B cell (primary cell): ENCODE measurements at regions not wholly inside any gene's neighbourhood (a gene's known extent, or its start where the extent isn't known, plus 50 kb on each side); places are given as distances from the start of the nearest gene placed in this dataset.

Experiments
- ATAC-seq: fragments of 200-7000 bp; cut with Tn5 transposase; one replicate; pipeline ENCODE4 v1.10.0; 2021; ENCODE audit warnings: low read depth, mild to moderate bottlenecking, moderate number of reproducible peaks, moderate library complexity
- CTCF ChIA-PET: fragments of 350-600 bp; sonication (Branson Sonifier 250); formaldehyde crosslinking; loops from one replicate; lab custom pipeline; 2021; ENCODE audit warnings: antibody characterized with exemption, inconsistent platforms; lab: Charles Lee
- POLR2A ChIA-PET: fragments of 350-600 bp; sonication (Branson Sonifier 250); formaldehyde crosslinking; loops from one replicate; lab custom pipeline; 2021; ENCODE audit warnings: antibody characterized with exemption; lab: Charles Lee
- DNase-seq: peaks from one replicate; pipeline ENCODE4 v3.0.0; 2013
- H2AFZ ChIP-seq: 2 replicates; pipeline ENCODE4 v1.6.1; 2012; ENCODE audit warnings: mild to moderate bottlenecking, low read depth, low read length; ENCODE audit not compliant: insufficient read depth, poor library complexity, severe bottlenecking
- H3K27ac ChIP-seq, 2 donors: 1 replicate in 1 of 2; 2 replicates in 1 of 2; pipeline ENCODE4 v1.5.1; 2012 to 2013; ENCODE audit warnings: low read length in 2 of 2, mild to moderate bottlenecking in 2 of 2, moderate library complexity in 1 of 2
- H3K27me3 ChIP-seq, 4 experiments: fragments of 200-600 bp in 1 of 4; sonication (generic) in 1 of 4; replicated peaks in 1 of 4; 1 replicate in 2 of 4; 2 replicates in 2 of 4; pipeline versions ENCODE4 v1.6.1 to v1.7.0; 2013 to 2016; ENCODE audit warnings: low read length in 3 of 4, mild to moderate bottlenecking in 2 of 4, mixed read lengths in 1 of 4, moderate library complexity in 1 of 4; ENCODE audit not compliant: insufficient read depth in 4 of 4, control insufficient read depth in 3 of 4; ENCODE audit errors: control extremely low read depth in 1 of 4
- H3K36me3 ChIP-seq, 2 experiments: replicated peaks in 1 of 2; 1 replicate in 1 of 2; 2 replicates in 1 of 2; pipeline versions ENCODE4 v1.6.1 to v1.7.1; 2013; ENCODE audit warnings: low read length in 1 of 2; ENCODE audit not compliant: insufficient read depth in 2 of 2, control insufficient read depth in 1 of 2; ENCODE audit errors: control extremely low read depth in 1 of 2, extremely low read depth in 1 of 2
- H3K4me1 ChIP-seq, 2 donors: fragments of 200-600 bp in 1 of 2; sonication (generic) in 1 of 2; 1 replicate in 1 of 2; 2 replicates in 1 of 2; pipeline versions ENCODE4 v1.5.1 to v1.6.1; 2013 to 2017; ENCODE audit warnings: low read length in 2 of 2; ENCODE audit not compliant: control insufficient read depth in 2 of 2, insufficient read depth in 2 of 2
- H3K4me2 ChIP-seq: replicated peaks from 2 replicates; pipeline ENCODE3; 2012; ENCODE audit warnings: mild to moderate bottlenecking, low read depth, low read length; ENCODE audit not compliant: poor library complexity, severe bottlenecking
- H3K4me3 ChIP-seq, 5 experiments: fragments of 200-600 bp in 1 of 5; sonication (generic) in 1 of 5; 1 replicate in 3 of 5; 2 replicates in 2 of 5; pipeline versions ENCODE4 v1.5.1 to v1.7.0; 2011 to 2016; ENCODE audit warnings: low read length in 4 of 5, mild to moderate bottlenecking in 4 of 5, low read depth in 2 of 5, control low read depth in 1 of 5, moderate library complexity in 1 of 5; ENCODE audit not compliant: insufficient read depth in 1 of 5; ENCODE audit errors: control extremely low read depth in 1 of 5, extremely low read depth in 1 of 5
- H3K79me2 ChIP-seq: fragments of 200-600 bp; sonication (generic); one replicate; pipeline ENCODE4 v1.6.0; 2016; ENCODE audit warnings: low read length; ENCODE audit not compliant: control insufficient read depth, insufficient read depth
- H3K9ac ChIP-seq: fragments of 200-600 bp; sonication (generic); 2 replicates; pipeline ENCODE4 v1.6.1; 2017; ENCODE audit warnings: mild to moderate bottlenecking, low read length, moderate library complexity
- H3K9me3 ChIP-seq, 3 donors: one replicate each; pipeline versions ENCODE4 v1.6.1 to v1.7.1; 2013; ENCODE audit warnings: low read length in 2 of 3; ENCODE audit not compliant: control insufficient read depth in 2 of 3, insufficient read depth in 1 of 3; ENCODE audit errors: control extremely low read depth in 1 of 3
- H4K20me1 ChIP-seq: 2 replicates; pipeline ENCODE4 v1.6.0; 2012; ENCODE audit warnings: mild to moderate bottlenecking, low read length; ENCODE audit not compliant: insufficient read depth, control insufficient read depth, poor library complexity, severe bottlenecking
- H3K27ac Mint-ChIP-seq: one replicate; pipeline ENCODE4 v1.8.0; 2021; ENCODE audit warnings: mixed read lengths
- H3K27me3 Mint-ChIP-seq: one replicate; pipeline ENCODE4 v1.8.0; 2021; ENCODE audit warnings: mixed read lengths
- H3K4me1 Mint-ChIP-seq: one replicate; pipeline ENCODE4 v1.8.0; 2021; ENCODE audit warnings: mixed read lengths
- H3K4me3 Mint-ChIP-seq: one replicate; pipeline ENCODE4 v1.8.0; 2021; ENCODE audit warnings: mixed read lengths
- H3K9me3 Mint-ChIP-seq: one replicate; pipeline ENCODE4 v1.8.0; 2022; ENCODE audit warnings: mixed read lengths; ENCODE audit not compliant: insufficient read depth
- EZH2 ChIP-seq: IDR thresholded peaks from 2 replicates; pipeline ENCODE4 v1.6.1; 2012; ENCODE audit warnings: borderline replicate concordance, low read depth, mild to moderate bottlenecking, moderate library complexity, low read length; ENCODE audit not compliant: insufficient read depth, poor library complexity, severe bottlenecking
- WGBS: methylation state at CpG from one replicate; pipeline ENCODE4 v1.1.5; 2013; ENCODE audit warnings: missing lambda C conversion rate; ENCODE audit not compliant: insufficient coverage; 5-methylcytosine and 5-hydroxymethylcytosine counted together
- intact Hi-C: fragments of 100-400 bp; cut with micrococcal nuclease; formaldehyde crosslinking; loops from one replicate; pipeline ENCODE4 v1.10.0; 2022
- TF ChIP-seq, protein P1 (sequence below): fragments of 200-600 bp; IDR thresholded peaks from one replicate; pipeline ENCODE4 v1.8.0; 2022; ENCODE audit warnings: antibody characterized with exemption, mild to moderate bottlenecking

GRCh38 chr9:3124001-3124400 lies 280.1 kb upstream of the PUM3 start:
- TF ChIP-seq, protein P1, sequence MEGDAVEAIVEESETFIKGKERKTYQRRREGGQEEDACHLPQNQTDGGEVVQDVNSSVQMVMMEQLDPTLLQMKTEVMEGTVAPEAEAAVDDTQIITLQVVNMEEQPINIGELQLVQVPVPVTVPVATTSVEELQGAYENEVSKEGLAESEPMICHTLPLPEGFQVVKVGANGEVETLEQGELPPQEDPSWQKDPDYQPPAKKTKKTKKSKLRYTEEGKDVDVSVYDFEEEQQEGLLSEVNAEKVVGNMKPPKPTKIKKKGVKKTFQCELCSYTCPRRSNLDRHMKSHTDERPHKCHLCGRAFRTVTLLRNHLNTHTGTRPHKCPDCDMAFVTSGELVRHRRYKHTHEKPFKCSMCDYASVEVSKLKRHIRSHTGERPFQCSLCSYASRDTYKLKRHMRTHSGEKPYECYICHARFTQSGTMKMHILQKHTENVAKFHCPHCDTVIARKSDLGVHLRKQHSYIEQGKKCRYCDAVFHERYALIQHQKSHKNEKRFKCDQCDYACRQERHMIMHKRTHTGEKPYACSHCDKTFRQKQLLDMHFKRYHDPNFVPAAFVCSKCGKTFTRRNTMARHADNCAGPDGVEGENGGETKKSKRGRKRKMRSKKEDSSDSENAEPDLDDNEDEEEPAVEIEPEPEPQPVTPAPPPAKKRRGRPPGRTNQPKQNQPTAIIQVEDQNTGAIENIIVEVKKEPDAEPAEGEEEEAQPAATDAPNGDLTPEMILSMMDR: no peak
- no peak for TF ChIP-seq EZH2
- no peak overlapping the region for H2AFZ ChIP-seq
- H3K4me3 Mint-ChIP-seq: no peak overlapping the region

GRCh38 chr9:3118081-3118480 lies 274.2 kb upstream of the PUM3 start:
- Mint-ChIP-seq H3K4me3 (no peak overlapping the region), H3K4me1 (no peaks in the 10 kb centered on the region), H3K9me3 (peaks cover 6% of the 10 kb centered on the region), H3K27ac (no peak overlapping the region), H3K27me3 (no peaks in the 10 kb centered on the region)
- H4K20me1 ChIP-seq: no peaks in the 10 kb centered on the region
- H3K27ac ChIP-seq: no peak overlapping the region
- ChIA-PET POLR2A (no interaction called here), CTCF (no interaction called here)
- TF ChIP-seq, protein P1: no peak
- no peak for TF ChIP-seq EZH2
- no peaks in the 10 kb centered on the region for H3K36me3 ChIP-seq
- no peaks in the 10 kb centered on the region for H3K9me3 ChIP-seq
- intact Hi-C loops: no loop called here
- H3K27me3 ChIP-seq: no peaks in the 10 kb centered on the region
- H3K9ac ChIP-seq: no peak overlapping the region
- no peak for DNase-seq
- no peak for ATAC-seq
- no peaks in the 10 kb centered on the region for H3K79me2 ChIP-seq
- H3K4me1 ChIP-seq: no peaks in the 10 kb centered on the region
- no peak overlapping the region for H3K4me2 ChIP-seq
- no peak overlapping the region for H3K4me3 ChIP-seq
- no peak overlapping the region for H2AFZ ChIP-seq

More at GRCh38 chr9:3124001-3124400, 280.1 kb upstream of the PUM3 start:
- ChIA-PET POLR2A (no interaction called here), CTCF (no interaction called here)
- ATAC-seq: no peak
- Histone ChIP-seq H3K4me2 (no peak overlapping the region), H4K20me1 (no peaks in the 10 kb centered on the region), H3K9me3 (no peaks in the 10 kb centered on the region), H3K79me2 (no peaks in the 10 kb centered on the region), H3K27me3 (no peaks in the 10 kb centered on the region), H3K36me3 (no peaks in the 10 kb centered on the region), H3K27ac (no peak overlapping the region), H3K4me1 (no peaks in the 10 kb centered on the region), H3K4me3 (no peak overlapping the region), H3K9ac (no peak overlapping the region)
- H3K9me3 Mint-ChIP-seq: no peaks in the 10 kb centered on the region
- H3K27me3 Mint-ChIP-seq: peaks cover 6% of the 10 kb centered on the region
- DNase-seq: no peak
- no peak overlapping the region for H3K27ac Mint-ChIP-seq
- intact Hi-C loops: no loop called here
- H3K4me1 Mint-ChIP-seq: no peaks in the 10 kb centered on the region
- WGBS: no CpG with 5 or more reads among the region's 2 CpGs
